Left lung (tissue), 4 donors: ENCODE measurements at regions not wholly inside any gene's neighbourhood (a gene's known extent, or its start where the extent isn't known, plus 50 kb on each side); places are given as distances from the start of the nearest gene placed in this dataset.
"Not testable (repeated sequence)": the region's sequence is repeated elsewhere in the genome, so short reads cannot be mapped to it uniquely, and the experiment has no call there.

ENCODE experiments used
- ATAC-seq: fragments of 200-7000 bp; cut with Tn5 transposase; one replicate; pipeline ENCODE4 v1.9.1; 2020; ENCODE audit warnings: moderate library complexity
- DNase-seq, 4 donors: peaks; one replicate each; pipeline ENCODE4 v3.0.0-alpha.2; 2013 to 2020
- H3K27ac ChIP-seq, 2 donors: fragments of 200-600 bp; sonication (generic) in 1 of 2; one replicate each; pipeline versions ENCODE4 v1.5.0 to v1.8.0; 2020 to 2021
- H3K27me3 ChIP-seq, 2 donors: fragments of 200-600 bp; sonication (generic) in 1 of 2; one replicate each; pipeline versions ENCODE4 v1.5.0 to v1.8.0; 2020 to 2021
- H3K36me3 ChIP-seq, 2 donors: fragments of 200-600 bp; sonication (generic) in 1 of 2; one replicate each; pipeline versions ENCODE4 v1.5.0 to v1.8.0; 2020 to 2021
- H3K4me1 ChIP-seq, 2 donors: fragments of 200-600 bp; one replicate each; pipeline ENCODE4 v1.8.0; 2021
- H3K4me3 ChIP-seq, 2 donors: fragments of 200-600 bp; sonication (generic) in 1 of 2; one replicate each; pipeline versions ENCODE4 v1.5.0 to v1.8.0; 2020 to 2021; ENCODE audit warnings: mild to moderate bottlenecking in 1 of 2
- H3K9me3 ChIP-seq, 2 donors: fragments of 200-600 bp; sonication (generic) in 1 of 2; one replicate each; pipeline versions ENCODE4 v1.5.0 to v1.8.0; 2020 to 2021
- intact Hi-C, 2 donors: fragments of 100-400 bp; cut with DNase I; formaldehyde crosslinking; loops; one replicate each; pipeline versions ENCODE4 v1.11.2 to v1.14.2; 2022
- TF ChIP-seq, protein P1 (sequence below), 2 donors: fragments of 200-600 bp; sonication (generic) in 1 of 2; IDR thresholded peaks; one replicate each; pipeline versions ENCODE4 v1.5.0 to v1.8.0; 2021; ENCODE audit warnings: antibody characterized with exemption in 2 of 2
- donor health status: DM: no; HTN: yes; CAD: no.
- donor health status: DM: no; HTN: no; CAD: no.

DNA sequence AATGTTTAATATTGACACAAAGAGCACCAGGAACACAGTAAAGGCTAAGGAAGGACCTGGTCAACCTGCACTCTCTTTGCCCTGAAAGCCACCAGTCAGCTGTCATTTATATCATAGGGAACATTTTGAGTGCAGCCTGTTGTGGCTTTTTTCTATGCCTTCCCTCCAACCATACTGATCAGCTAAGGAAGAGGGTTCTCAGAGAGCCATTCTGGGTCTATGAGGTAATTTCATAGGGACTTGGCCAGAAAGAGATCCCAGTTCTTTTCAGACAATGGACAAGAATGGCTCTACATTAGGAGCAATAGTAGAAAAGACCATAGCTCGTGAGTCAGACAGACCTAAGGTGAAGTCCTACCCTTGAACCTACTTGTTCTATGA is 132.8 kb downstream of the CCDC34 start:
- H3K27me3 ChIP-seq: no peaks in the 10 kb centered on the region
- intact Hi-C loops: no loop called here
- TF ChIP-seq, protein P1, sequence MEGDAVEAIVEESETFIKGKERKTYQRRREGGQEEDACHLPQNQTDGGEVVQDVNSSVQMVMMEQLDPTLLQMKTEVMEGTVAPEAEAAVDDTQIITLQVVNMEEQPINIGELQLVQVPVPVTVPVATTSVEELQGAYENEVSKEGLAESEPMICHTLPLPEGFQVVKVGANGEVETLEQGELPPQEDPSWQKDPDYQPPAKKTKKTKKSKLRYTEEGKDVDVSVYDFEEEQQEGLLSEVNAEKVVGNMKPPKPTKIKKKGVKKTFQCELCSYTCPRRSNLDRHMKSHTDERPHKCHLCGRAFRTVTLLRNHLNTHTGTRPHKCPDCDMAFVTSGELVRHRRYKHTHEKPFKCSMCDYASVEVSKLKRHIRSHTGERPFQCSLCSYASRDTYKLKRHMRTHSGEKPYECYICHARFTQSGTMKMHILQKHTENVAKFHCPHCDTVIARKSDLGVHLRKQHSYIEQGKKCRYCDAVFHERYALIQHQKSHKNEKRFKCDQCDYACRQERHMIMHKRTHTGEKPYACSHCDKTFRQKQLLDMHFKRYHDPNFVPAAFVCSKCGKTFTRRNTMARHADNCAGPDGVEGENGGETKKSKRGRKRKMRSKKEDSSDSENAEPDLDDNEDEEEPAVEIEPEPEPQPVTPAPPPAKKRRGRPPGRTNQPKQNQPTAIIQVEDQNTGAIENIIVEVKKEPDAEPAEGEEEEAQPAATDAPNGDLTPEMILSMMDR (IDR thresholded peaks at IDR 0.05): no peak
- ATAC-seq: no peak
- H3K9me3 ChIP-seq: no peaks in the 10 kb centered on the region
- DNase-seq: no peak
- no peaks in the 10 kb centered on the region for H3K36me3 ChIP-seq
- no peak overlapping the region for H3K27ac ChIP-seq
- no peak overlapping the region for H3K4me3 ChIP-seq
- peaks cover 0 to 5% of the 10 kb centered on the region in 2 donors for H3K4me1 ChIP-seq

DNA sequence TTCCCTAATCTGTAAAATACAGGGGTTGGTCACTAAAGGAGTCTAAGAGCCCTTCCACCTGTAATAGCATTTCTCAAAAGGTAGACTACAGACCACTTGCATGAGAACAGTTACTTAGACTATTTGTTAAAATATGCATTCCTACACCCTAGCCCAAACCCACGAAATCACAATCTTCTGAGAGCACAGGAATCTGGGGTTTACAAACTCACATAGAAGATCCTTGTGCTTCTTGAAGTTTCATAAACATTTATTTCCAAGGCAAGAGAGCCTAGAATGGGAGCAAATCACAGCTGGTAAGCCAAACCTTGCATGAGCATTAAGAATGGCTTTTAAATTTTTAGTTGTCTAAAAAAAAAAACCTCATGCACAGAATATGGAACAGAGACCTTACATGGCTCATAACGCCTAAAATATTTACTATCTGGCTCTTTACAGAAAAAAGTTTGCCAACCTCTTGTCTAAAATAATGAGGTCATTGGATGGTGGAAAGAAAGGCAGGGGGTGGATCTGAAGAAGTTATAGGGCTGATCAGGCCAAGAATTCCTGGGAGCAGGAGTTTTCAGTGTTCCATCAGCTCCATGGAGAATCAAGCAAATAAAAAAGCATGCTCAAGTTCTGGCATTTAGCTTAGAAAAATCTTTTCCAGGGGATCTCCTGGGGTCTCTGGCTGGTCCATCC is 133.4 kb downstream of the CCDC34 start:
- DNase-seq (no peak), ATAC-seq (no peak)
- H3K4me1 ChIP-seq: peaks cover 0 to under 1% of the 10 kb centered on the region in 2 donors
- TF ChIP-seq, protein P1 (IDR thresholded peaks at IDR 0.05): no peak
- no peak overlapping the region for H3K4me3 ChIP-seq
- no peaks in the 10 kb centered on the region for H3K9me3 ChIP-seq
- H3K27ac ChIP-seq: no peak overlapping the region
- intact Hi-C loops: no loop called here
- no peaks in the 10 kb centered on the region for H3K36me3 ChIP-seq
- no peaks in the 10 kb centered on the region for H3K27me3 ChIP-seq

DNA sequence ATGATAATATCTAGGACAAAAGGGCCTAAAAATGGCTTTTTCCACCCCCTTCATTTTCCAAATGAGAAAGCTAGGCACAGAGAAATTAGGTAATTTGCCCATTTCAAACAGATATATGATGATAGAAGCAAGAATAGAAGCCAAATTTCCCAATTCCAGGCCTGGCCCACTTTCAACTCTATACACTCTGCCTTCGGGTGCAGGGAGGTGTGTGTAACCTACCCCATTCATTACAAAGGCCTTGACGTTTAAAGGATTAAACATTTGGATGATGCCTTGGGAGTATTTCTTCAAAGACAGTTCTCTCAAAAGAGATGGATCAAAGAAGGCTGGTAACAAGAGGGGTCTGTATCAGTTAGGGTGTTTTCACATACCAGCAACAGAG is 134.1 kb downstream of the CCDC34 start:
- Histone ChIP-seq H3K27me3 (no peaks in the 10 kb centered on the region), H3K36me3 (no peaks in the 10 kb centered on the region), H3K27ac (no peak overlapping the region), H3K4me1 (no peaks in the 10 kb centered on the region), H3K9me3 (no peaks in the 10 kb centered on the region), H3K4me3 (no peak overlapping the region)
- ATAC-seq: no peak
- TF ChIP-seq, protein P1 (IDR thresholded peaks at IDR 0.05): no peak
- intact Hi-C loops: no loop called here
- no peak for DNase-seq

DNA sequence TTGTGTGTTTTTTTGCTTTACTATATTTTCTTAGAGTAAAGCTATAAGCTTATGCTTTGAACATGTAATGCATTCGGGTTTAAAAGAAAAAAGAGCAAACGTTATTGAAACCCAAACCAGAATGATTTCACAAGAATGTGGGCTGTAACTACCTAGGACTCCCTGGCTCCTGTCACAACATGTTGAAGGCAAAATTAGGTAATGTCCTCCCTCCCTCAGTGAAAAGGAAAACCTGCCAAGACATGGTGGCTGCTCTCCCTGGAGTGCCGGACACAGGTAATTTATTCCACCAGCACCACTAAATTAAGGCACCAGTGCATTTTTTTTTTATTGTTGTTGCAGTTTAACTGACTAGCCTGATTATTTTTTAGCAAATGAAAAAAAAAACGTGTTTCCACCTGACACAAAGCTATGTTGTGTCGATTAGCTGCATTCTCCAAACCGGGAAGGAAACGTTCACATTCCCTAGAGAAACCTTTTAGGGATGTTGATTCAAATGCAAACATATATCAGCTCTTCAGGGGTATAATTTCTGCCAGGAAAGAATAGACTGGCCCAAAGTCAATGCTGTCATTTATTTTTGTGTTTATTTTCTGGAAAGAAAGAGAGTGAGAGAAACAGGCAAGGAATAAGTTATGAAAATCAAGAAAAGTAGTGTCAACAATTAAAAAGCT is 134.6 kb downstream of the CCDC34 start:
- H3K9me3 ChIP-seq: no peaks in the 10 kb centered on the region
- no peak overlapping the region for H3K27ac ChIP-seq
- H3K4me1 ChIP-seq: no peaks in the 10 kb centered on the region
- no peak for DNase-seq
- no peaks in the 10 kb centered on the region for H3K36me3 ChIP-seq
- H3K4me3 ChIP-seq: no peak overlapping the region
- intact Hi-C loops: no loop called here
- ATAC-seq: no peak
- no peaks in the 10 kb centered on the region for H3K27me3 ChIP-seq
- TF ChIP-seq, protein P1 (IDR thresholded peaks at IDR 0.05): no peak

DNA sequence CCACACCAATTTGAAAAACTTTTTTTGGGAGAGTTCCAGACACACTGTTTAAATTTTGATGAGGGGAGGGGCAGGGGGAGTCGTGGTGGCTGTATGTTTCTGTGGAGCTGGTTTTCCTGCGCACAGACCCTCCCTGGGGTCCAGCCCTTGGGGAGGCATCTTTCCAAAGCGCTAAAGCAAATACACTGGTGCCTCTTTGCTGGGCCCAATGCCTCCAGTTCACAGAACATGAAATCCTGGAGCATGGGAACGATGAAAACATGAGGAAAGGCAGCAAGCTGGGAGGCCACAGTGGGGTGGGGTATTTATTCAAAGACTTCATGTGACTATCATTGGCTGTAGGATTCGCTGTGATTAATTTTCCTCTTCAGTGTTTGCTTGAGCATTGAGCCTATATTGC is 135.3 kb downstream of the CCDC34 start:
- H3K9me3 ChIP-seq: no peaks in the 10 kb centered on the region
- no peak overlapping the region for H3K27ac ChIP-seq
- no peak overlapping the region for H3K4me3 ChIP-seq
- DNase-seq (no peak), ATAC-seq (no peak)
- no peaks in the 10 kb centered on the region for H3K4me1 ChIP-seq
- H3K36me3 ChIP-seq: no peaks in the 10 kb centered on the region
- TF ChIP-seq, protein P1 (IDR thresholded peaks at IDR 0.05): no peak
- no peaks in the 10 kb centered on the region for H3K27me3 ChIP-seq
- intact Hi-C loops: no loop called here

DNA sequence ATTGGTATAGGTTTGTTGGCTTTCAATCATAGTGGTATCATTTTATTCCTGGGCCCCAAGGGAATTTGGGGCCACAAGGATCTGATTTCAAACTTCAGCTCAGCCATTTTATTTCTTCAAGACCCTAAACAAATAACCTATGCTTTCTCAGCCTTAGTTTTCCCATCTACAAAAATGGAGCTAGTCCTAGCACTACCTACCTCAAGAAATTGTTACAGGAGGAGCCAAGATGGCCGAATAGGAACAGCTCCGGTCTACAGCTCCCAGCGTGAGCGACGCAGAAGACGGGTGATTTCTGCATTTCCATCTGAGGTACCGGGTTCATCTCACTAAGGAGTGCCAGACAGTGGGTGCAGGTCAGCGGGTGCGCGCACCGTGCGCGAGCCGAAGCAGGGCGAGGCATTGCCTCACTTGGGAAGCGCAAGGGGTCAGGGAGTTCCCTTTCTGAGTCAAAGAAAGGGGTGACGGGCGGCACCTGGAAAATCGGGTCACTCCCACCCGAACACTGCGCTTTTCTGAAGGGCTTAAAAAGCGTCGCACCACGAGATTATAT is 143.5 kb downstream of the CCDC34 start:
- H3K27ac ChIP-seq, H3K27me3 ChIP-seq, ATAC-seq, H3K9me3 ChIP-seq, intact Hi-C loops, H3K36me3 ChIP-seq, DNase-seq, H3K4me3 ChIP-seq: not testable (repeated sequence)
- peaks cover 12 to 16% of the 10 kb centered on the region in 2 donors for H3K4me1 ChIP-seq
